Smooth muscle cell (in vitro differentiated cells): ENCODE measurements at regions not wholly inside any gene's neighbourhood (a gene's known extent, or its start where the extent isn't known, plus 50 kb on each side); places are given as distances from the start of the nearest gene placed in this dataset.

ENCODE experiments used
- DNase-seq: peaks from one replicate; lab custom pipeline; 2025; ENCODE audit not compliant: unreplicated experiment; lab: John Stamatoyannopoulos, UW
- H2AFZ ChIP-seq: fragments of 200-600 bp; sonication (generic); 2 replicates; pipeline ENCODE4 v1.6.0; 2016; ENCODE audit warnings: antibody characterized with exemption, low read depth, mild to moderate bottlenecking
- H3F3A ChIP-seq: fragments of 200-600 bp; sonication (generic); 2 replicates; pipeline ENCODE4 v1.6.0; 2017; ENCODE audit warnings: antibody characterized with exemption, low read depth
- H3K27ac ChIP-seq: fragments of 200-600 bp; sonication (generic); 2 replicates; pipeline ENCODE4 v1.5.1; 2016; ENCODE audit warnings: low read depth, mild to moderate bottlenecking
- H3K27me3 ChIP-seq: fragments of 200-600 bp; sonication (generic); 2 replicates; pipeline ENCODE4 v1.6.1; 2016; ENCODE audit warnings: low read depth, mild to moderate bottlenecking
- H3K36me3 ChIP-seq: fragments of 200-600 bp; sonication (generic); 2 replicates; pipeline ENCODE4 v1.5.1; 2016; ENCODE audit warnings: low read depth
- H3K4me1 ChIP-seq: fragments of 200-600 bp; sonication (generic); 2 replicates; pipeline ENCODE4 v1.5.1; 2016; ENCODE audit warnings: low read depth
- H3K4me2 ChIP-seq: fragments of 200-600 bp; sonication (generic); 2 replicates; pipeline ENCODE4 v1.6.0; 2016; ENCODE audit warnings: mild to moderate bottlenecking
- H3K4me3 ChIP-seq: fragments of 200-600 bp; sonication (generic); 2 replicates; pipeline ENCODE4 v1.5.1; 2016; ENCODE audit warnings: mild to moderate bottlenecking
- H3K79me2 ChIP-seq: fragments of 200-600 bp; sonication (generic); 2 replicates; pipeline ENCODE4 v1.6.0; 2016; ENCODE audit warnings: low read depth, mild to moderate bottlenecking
- H3K9ac ChIP-seq: fragments of 200-600 bp; sonication (generic); 2 replicates; pipeline ENCODE4 v1.6.0; 2016; ENCODE audit warnings: low read depth
- H3K9me3 ChIP-seq: fragments of 200-600 bp; sonication (generic); replicated peaks from 2 replicates; pipeline ENCODE4 v1.5.1; 2016; ENCODE audit warnings: low read depth
- H4K20me1 ChIP-seq: fragments of 200-600 bp; sonication (generic); 2 replicates; pipeline ENCODE4 v1.6.0; 2016; ENCODE audit warnings: low read depth
- CTCF ChIP-seq: fragments of 200-600 bp; sonication (generic); IDR thresholded peaks from 2 replicates; pipeline ENCODE4 v1.5.1; 2017; ENCODE audit warnings: borderline replicate concordance, mild to moderate bottlenecking, antibody characterized with exemption; ENCODE audit not compliant: insufficient read depth, poor library complexity, severe bottlenecking
- WGBS: methylation state at CpG from one replicate; pipeline ENCODE4 v1.1.7; 2016; ENCODE audit warnings: low lambda C conversion rate; 5-methylcytosine and 5-hydroxymethylcytosine counted together

GRCh38 chr7:80403686-80404241 lies 108.1 kb downstream of the GNAT3 start:
- Histone ChIP-seq H3K4me1 (no peaks in the 10 kb centered on the region), H3K27ac (no peak overlapping the region), H3K36me3 (no peaks in the 10 kb centered on the region), H3K9me3 (no peaks in the 10 kb centered on the region), H3K9ac (no peak overlapping the region), H3F3A (no peaks in the 10 kb centered on the region), H4K20me1 (no peaks in the 10 kb centered on the region), H3K4me2 (peak overlapping the region; percentile 10), H3K27me3 (no peaks in the 10 kb centered on the region), H2AFZ (no peak overlapping the region), H3K79me2 (no peaks in the 10 kb centered on the region), H3K4me3 (no peak overlapping the region)
- no peak for TF ChIP-seq CTCF
- WGBS: 48% methylated on average over 1 of the region's 1 CpG
- no peak for DNase-seq

GRCh38 chr7:80401708-80402107 lies 110.2 kb downstream of the GNAT3 start:
- Histone ChIP-seq H3K4me2 (no peak overlapping the region), H3K9me3 (no peaks in the 10 kb centered on the region), H3K27ac (no peak overlapping the region), H3K27me3 (no peaks in the 10 kb centered on the region), H3K4me3 (no peak overlapping the region), H3F3A (no peaks in the 10 kb centered on the region), H4K20me1 (no peaks in the 10 kb centered on the region), H3K4me1 (no peaks in the 10 kb centered on the region), H3K36me3 (no peaks in the 10 kb centered on the region), H3K79me2 (no peaks in the 10 kb centered on the region), H2AFZ (no peak overlapping the region), H3K9ac (no peak overlapping the region)
- TF ChIP-seq CTCF: no peak
- DNase-seq: no peak
- WGBS: 93% methylated on average over 1 of the region's 1 CpG

- Histone ChIP-seq H4K20me1 (no peaks in the 10 kb centered on the region), H3K9ac (no peak overlapping the region), H3K4me2 (no peak overlapping the region), H3K79me2 (no peaks in the 10 kb centered on the region), H3K27me3 (no peaks in the 10 kb centered on the region), H2AFZ (no peak overlapping the region), H3K36me3 (no peaks in the 10 kb centered on the region), H3K4me3 (no peak overlapping the region), H3K27ac (no peak overlapping the region), H3K4me1 (no peaks in the 10 kb centered on the region), H3F3A (no peaks in the 10 kb centered on the region), H3K9me3 (peaks cover 3% of the 10 kb centered on the region)
- WGBS: 91% methylated on average over 2 of the region's 2 CpGs
- no peak for DNase-seq
- no peak for TF ChIP-seq CTCF
Observed at GRCh38 chr7:80393786-80394185, 118.1 kb downstream of the GNAT3 start.
